PC-9 (cell line): ENCODE measurements at regions not wholly inside any gene's neighbourhood (a gene's known extent, or its start where the extent isn't known, plus 50 kb on each side); places are given as distances from the start of the nearest gene placed in this dataset.

Experiments used
- BruUV-seq: library from RNA; stranded (reverse); fragments of 400-500 nt; replicated peaks from 2 replicates; lab custom pipeline; 2021; lab: Mats Ljungman, UMichigan
- CTCF ChIA-PET: fragments of 300-600 bp; sonication (Branson Sonifier 250); formaldehyde crosslinking; loops from one replicate; lab custom pipeline; 2022; ENCODE audit warnings: antibody characterized with exemption; lab: Charles Lee
- POLR2A ChIA-PET: fragments of 300-600 bp; sonication (Branson Sonifier 250); formaldehyde crosslinking; loops from one replicate; lab custom pipeline; 2022; ENCODE audit warnings: antibody characterized with exemption; ENCODE audit not compliant: unreplicated experiment; lab: Charles Lee
- DNase-seq, 2 experiments: peaks; one replicate each; pipeline versions ENCODE4 v3.0.0 to v3.0.0-alpha.2; 2015 to 2022; ENCODE audit warnings: mixed read lengths in 1 of 2
- H2AFZ ChIP-seq: fragments of 200-600 bp; sonication (generic); 2 replicates; pipeline ENCODE4 v1.8.1; 2017; ENCODE audit warnings: antibody characterized with exemption
- H3F3A ChIP-seq: fragments of 200-600 bp; sonication (generic); 2 replicates; pipeline ENCODE4 v1.8.1; 2017; ENCODE audit warnings: antibody characterized with exemption, mild to moderate bottlenecking, low read depth; ENCODE audit not compliant: insufficient read depth
- H3K27ac ChIP-seq: fragments of 200-600 bp; sonication (generic); 2 replicates; pipeline ENCODE4 v1.6.1; 2016; ENCODE audit warnings: mixed run types
- H3K27me3 ChIP-seq: fragments of 200-600 bp; sonication (generic); 2 replicates; pipeline ENCODE4 v1.6.1; 2016; ENCODE audit warnings: low read depth, mixed run types; ENCODE audit not compliant: insufficient read depth
- H3K36me3 ChIP-seq: fragments of 200-600 bp; sonication (generic); 2 replicates; pipeline ENCODE4 v1.6.1; 2016; ENCODE audit warnings: low read depth, mixed run types
- H3K4me1 ChIP-seq: fragments of 200-600 bp; sonication (generic); replicated peaks from 2 replicates; pipeline ENCODE4 v1.6.1; 2016; ENCODE audit warnings: mixed run types; ENCODE audit not compliant: insufficient read depth
- H3K4me2 ChIP-seq: fragments of 200-600 bp; sonication (generic); 2 replicates; pipeline ENCODE4 v1.6.1; 2017; ENCODE audit warnings: mixed run types
- H3K4me3 ChIP-seq: fragments of 200-600 bp; sonication (generic); 2 replicates; pipeline ENCODE4 v1.6.1; 2016; ENCODE audit warnings: mixed run types
- H3K79me2 ChIP-seq: fragments of 200-600 bp; sonication (generic); 2 replicates; pipeline ENCODE4 v1.6.1; 2017; ENCODE audit warnings: low read depth, mixed run types
- H3K9me2 ChIP-seq: fragments of 200-600 bp; sonication (generic); 2 replicates; pipeline ENCODE4 v1.8.1; 2017; ENCODE audit warnings: mild to moderate bottlenecking; ENCODE audit not compliant: insufficient read depth
- H3K9me3 ChIP-seq: fragments of 200-600 bp; sonication (generic); 2 replicates; pipeline ENCODE4 v1.8.1; 2016; ENCODE audit warnings: low read depth; ENCODE audit not compliant: insufficient read depth
- H4K20me1 ChIP-seq: fragments of 200-600 bp; sonication (generic); 2 replicates; pipeline ENCODE4 v1.8.1; 2017; ENCODE audit not compliant: insufficient read depth
- EZH2 ChIP-seq: fragments of 200-600 bp; sonication (generic); IDR thresholded peaks from 2 replicates; pipeline ENCODE4 v1.8.0; 2017; ENCODE audit warnings: antibody characterized with exemption, low read depth
- intact Hi-C: fragments of 100-400 bp; cut with micrococcal nuclease; formaldehyde crosslinking; loops from one replicate; pipeline ENCODE4 v1.10.0; 2022; ENCODE audit not compliant: unreplicated experiment
- TF ChIP-seq, protein P1 (sequence below): fragments of 200-600 bp; sonication (generic); conservative IDR thresholded peaks from 2 replicates; pipeline ENCODE4 v1.6.1; 2017; ENCODE audit warnings: mixed run types, antibody characterized with exemption, mild to moderate bottlenecking, moderate library complexity

DNA sequence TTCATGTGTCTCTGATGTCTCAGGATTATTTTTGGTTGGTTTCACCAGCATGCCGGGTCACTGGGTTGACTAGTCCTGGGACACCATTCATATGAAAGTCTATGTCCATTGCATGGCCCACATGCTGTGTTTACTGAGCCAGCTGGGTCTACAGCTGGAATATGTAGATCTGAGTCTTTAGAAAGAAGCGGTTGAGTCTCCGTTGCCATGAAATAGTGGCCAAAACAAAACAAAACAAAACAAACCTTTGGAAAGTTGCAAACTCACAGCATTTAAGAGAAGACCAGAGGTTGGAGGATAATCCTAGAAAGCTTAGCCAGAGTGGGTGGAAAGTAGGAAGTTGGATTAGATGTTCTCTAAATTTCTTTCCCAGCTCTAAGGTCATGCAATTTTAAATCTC lies 191.8 kb upstream of the NTM start:
- Histone ChIP-seq H3K4me3 (no peak overlapping the region), H3F3A (no peaks in the 10 kb centered on the region), H3K9me3 (no peaks in the 10 kb centered on the region), H3K9me2 (no peaks in the 10 kb centered on the region), H4K20me1 (no peaks in the 10 kb centered on the region), H3K27ac (no peak overlapping the region), H3K36me3 (no peaks in the 10 kb centered on the region), H3K27me3 (peaks cover 70% of the 10 kb centered on the region), H3K79me2 (no peaks in the 10 kb centered on the region), H2AFZ (no peak overlapping the region), H3K4me1 (no peaks in the 10 kb centered on the region), H3K4me2 (no peak overlapping the region)
- intact Hi-C loops = no loop called here
- no peak for TF ChIP-seq EZH2
- TF ChIP-seq, protein P1, sequence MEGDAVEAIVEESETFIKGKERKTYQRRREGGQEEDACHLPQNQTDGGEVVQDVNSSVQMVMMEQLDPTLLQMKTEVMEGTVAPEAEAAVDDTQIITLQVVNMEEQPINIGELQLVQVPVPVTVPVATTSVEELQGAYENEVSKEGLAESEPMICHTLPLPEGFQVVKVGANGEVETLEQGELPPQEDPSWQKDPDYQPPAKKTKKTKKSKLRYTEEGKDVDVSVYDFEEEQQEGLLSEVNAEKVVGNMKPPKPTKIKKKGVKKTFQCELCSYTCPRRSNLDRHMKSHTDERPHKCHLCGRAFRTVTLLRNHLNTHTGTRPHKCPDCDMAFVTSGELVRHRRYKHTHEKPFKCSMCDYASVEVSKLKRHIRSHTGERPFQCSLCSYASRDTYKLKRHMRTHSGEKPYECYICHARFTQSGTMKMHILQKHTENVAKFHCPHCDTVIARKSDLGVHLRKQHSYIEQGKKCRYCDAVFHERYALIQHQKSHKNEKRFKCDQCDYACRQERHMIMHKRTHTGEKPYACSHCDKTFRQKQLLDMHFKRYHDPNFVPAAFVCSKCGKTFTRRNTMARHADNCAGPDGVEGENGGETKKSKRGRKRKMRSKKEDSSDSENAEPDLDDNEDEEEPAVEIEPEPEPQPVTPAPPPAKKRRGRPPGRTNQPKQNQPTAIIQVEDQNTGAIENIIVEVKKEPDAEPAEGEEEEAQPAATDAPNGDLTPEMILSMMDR = no peak
- ChIA-PET CTCF (no interaction called here), POLR2A (no interaction called here)
- DNase-seq = no peak
- no TSS peak for BruUV-seq

DNA sequence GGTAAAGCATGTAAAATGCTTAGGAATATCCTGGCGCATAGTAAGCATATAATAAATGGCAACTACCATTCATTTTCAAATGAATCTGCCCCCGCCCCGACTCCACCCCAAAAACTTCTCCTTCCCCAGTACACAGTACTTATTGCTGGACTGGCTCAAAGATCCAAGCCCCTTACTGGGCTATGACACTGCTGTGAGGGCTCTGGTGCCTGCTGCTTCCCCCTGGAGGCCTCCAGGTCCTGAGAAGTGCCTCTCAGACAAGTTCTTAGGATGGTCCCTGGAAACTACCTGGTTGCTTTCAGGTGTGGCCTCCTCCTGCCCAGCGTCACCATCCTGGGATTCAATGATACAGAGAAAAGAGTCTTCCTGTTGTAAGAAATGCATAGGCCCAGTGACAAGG lies 190.6 kb upstream of the NTM start:
- POLR2A ChIA-PET = no interaction called here
- Histone ChIP-seq H3K4me1 (no peaks in the 10 kb centered on the region), H3F3A (no peaks in the 10 kb centered on the region), H3K79me2 (no peaks in the 10 kb centered on the region), H2AFZ (no peak overlapping the region), H3K9me3 (no peaks in the 10 kb centered on the region), H3K27me3 (peaks cover 69% of the 10 kb centered on the region), H3K36me3 (no peaks in the 10 kb centered on the region), H4K20me1 (no peaks in the 10 kb centered on the region), H3K4me3 (no peak overlapping the region), H3K9me2 (no peaks in the 10 kb centered on the region), H3K27ac (no peak overlapping the region), H3K4me2 (no peak overlapping the region)
- no peak for DNase-seq
- CTCF ChIA-PET = no interaction called here
- no TSS peak for BruUV-seq
- TF ChIP-seq EZH2 = no peak
- TF ChIP-seq, protein P1 = no peak
- intact Hi-C loops = no loop called here

GRCh38 chr11:131185915-131186314 lies 184.5 kb upstream of the NTM start:
- H2AFZ ChIP-seq = no peak overlapping the region
- no peaks in the 10 kb centered on the region for H4K20me1 ChIP-seq
- no peak overlapping the region for H3K27ac ChIP-seq
- no peaks in the 10 kb centered on the region for H3K79me2 ChIP-seq
- TF ChIP-seq EZH2 = no peak
- TF ChIP-seq, protein P1 = no peak
- BruUV-seq = no TSS peak
- no peaks in the 10 kb centered on the region for H3K9me2 ChIP-seq
- no peaks in the 10 kb centered on the region for H3F3A ChIP-seq
- H3K4me1 ChIP-seq = no peaks in the 10 kb centered on the region
- no peaks in the 10 kb centered on the region for H3K9me3 ChIP-seq
- H3K4me3 ChIP-seq = no peak overlapping the region
- intact Hi-C loops = no loop called here
- no peak for DNase-seq
- no peaks in the 10 kb centered on the region for H3K36me3 ChIP-seq
- H3K27me3 ChIP-seq = peaks cover 37% of the 10 kb centered on the region
- ChIA-PET CTCF (no interaction called here), POLR2A (no interaction called here)
- no peak overlapping the region for H3K4me2 ChIP-seq
